Hematopoietic multipotent progenitor cell treated with erythropoietin and hydrocortisone succinate and interleukin-3 and kit ligand, for 15 days (in vitro differentiated cells): ENCODE measurements at regions not wholly inside any gene's neighbourhood (a gene's known extent, or its start where the extent isn't known, plus 50 kb on each side); places are given as distances from the start of the nearest gene placed in this dataset.
"Not testable (repeated sequence)": the region's sequence is repeated elsewhere in the genome, so short reads cannot be mapped to it uniquely, and the experiment has no call there.

Experiments
- DNase-seq: peaks from one replicate; pipeline ENCODE4 v3.0.0-alpha.2; 2015; ENCODE audit warnings: low spot score

DNA sequence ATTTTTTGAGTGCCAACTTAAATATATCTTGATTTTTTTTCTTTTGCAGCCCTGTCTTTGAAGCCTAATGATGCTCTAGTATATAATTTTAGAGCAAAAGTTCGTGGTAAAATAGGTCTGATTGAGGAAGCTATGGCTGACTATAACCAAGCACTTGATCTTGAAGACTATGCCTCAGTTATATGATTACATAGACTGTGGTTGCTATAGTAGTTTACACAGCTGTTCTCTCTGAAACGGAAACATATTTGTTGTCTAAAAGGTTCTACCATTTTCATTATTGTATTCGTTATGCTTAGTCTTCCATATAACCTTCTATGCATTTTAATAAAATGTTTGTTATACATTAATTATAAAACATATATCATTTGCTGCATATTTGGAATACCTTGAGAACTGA lies 246.7 kb downstream of the TTC6 start:
- no peak for DNase-seq

- DNase-seq, result no peak
Observed at GRCh38 chr14:37843954-37844607, 248.7 kb downstream of the TTC6 start.

DNA sequence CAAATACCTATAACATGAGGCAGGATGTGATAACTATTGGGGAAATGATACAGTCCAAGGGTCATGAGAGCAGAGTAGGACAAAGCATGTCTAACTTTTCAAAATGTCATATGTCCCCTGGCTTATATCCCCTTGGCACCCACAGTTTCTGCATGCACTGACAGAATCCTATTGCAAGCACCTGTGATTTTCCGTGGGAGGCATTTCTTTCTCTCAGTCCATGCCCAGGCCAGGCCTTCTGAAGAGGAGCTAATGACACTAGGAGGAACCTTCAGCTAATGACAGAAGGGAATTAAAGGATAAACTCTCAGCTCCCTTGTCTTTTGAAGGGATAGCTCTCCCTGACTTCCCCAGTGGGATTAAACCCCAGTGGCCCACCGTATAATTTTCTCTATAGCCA lies 249.2 kb downstream of the TTC6 start:
- no peak for DNase-seq

GRCh38 chr14:37848985-37849621 lies 253.7 kb downstream of the TTC6 start:
- DNase-seq, result no peak

GRCh38 chr14:37851054-37851453 lies 255.6 kb downstream of the TTC6 start:
- no peak for DNase-seq

GRCh38 chr14:37855871-37856270 lies 260.4 kb downstream of the TTC6 start:
- DNase-seq, result no peak

- DNase-seq, result no peak
Observed at GRCh38 chr14:37857774-37858266, 262.4 kb downstream of the TTC6 start.

DNA sequence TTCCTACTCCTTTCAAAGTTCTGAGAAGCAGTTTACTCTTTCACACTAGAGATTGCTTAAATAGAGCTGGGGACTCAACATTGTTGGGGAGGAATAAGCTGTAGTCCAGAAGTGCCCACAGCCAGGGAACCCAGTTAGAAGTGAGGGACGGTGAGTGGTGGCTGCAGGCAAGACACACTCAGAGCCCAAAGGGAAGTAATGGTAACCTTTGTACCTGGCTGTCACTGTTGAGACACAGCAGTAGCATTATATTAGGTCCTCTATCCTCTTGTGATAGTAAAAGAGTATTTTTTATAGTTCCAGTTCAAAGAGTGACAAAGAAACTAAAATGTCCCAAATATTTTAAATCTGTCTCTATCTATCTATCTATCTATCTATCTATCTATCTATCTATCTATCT lies 263.3 kb downstream of the TTC6 start:
- no peak for DNase-seq

- no peak for DNase-seq
Observed at GRCh38 chr14:37859177-37859576, 263.7 kb downstream of the TTC6 start.

- DNase-seq, result no peak
Observed at GRCh38 chr14:37862263-37862662, 266.8 kb downstream of the TTC6 start.

DNA sequence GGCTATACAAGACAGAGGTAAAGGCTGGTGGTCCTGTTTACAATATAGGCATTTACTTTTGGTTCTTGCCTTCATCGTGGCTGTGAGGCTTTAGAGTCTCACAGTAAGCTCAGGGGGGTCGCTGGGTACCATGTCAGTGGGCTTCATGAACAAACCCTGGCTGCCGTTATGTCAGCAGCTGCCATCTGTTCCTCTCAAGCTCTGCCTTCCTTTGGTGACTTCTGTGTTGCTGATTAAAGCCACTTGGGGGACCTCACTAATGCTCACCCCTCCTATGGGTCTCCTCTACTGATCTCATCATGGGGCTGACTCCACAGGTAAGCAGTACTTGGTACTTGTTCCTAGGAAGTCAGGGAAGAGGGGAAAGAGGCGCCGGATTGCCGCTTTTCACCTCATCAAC lies 268.7 kb downstream of the TTC6 start:
- no peak for DNase-seq

GRCh38 chr14:37864861-37865718 lies 269.7 kb downstream of the TTC6 start:
- DNase-seq, result no peak

DNA sequence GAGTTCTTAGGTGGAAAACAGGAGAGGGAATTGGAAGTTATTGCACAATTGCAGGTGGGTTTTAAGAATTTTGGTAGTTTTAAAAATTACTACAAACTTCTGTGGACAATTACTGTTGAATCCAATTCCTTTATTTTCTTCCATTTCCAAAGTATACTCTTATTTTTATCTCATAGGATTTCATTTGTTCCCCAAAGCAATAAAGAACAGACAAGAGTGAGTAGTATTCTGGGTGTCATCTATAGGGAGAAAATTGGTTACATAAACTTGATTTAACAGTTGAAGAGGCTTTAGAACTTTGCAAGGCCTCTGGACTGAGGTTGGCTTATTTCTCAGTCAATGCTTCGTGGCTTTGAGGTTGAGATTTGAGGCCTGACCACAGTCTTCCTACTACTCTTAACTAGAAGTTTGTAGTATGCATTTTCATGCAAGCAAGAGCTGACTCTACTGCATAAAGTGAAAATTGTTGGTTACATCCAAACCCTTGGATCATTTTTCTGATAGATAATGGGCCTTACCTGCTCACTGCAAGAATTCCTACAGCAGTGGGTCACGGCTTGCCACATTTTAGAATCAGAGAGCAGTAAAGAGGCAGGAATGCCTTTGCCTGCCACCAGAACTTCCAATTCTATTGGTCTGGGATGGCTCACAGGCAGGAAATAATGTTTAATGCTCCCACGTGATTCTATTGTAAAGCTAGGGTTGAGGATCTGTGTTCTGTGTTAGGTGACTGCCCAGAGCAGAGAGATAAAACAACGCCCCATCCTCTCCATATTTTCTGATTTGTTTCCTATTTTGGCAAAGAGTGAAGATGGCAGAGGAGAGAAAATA lies 270.5 kb downstream of the TTC6 start:
- DNase-seq, result no peak

DNA sequence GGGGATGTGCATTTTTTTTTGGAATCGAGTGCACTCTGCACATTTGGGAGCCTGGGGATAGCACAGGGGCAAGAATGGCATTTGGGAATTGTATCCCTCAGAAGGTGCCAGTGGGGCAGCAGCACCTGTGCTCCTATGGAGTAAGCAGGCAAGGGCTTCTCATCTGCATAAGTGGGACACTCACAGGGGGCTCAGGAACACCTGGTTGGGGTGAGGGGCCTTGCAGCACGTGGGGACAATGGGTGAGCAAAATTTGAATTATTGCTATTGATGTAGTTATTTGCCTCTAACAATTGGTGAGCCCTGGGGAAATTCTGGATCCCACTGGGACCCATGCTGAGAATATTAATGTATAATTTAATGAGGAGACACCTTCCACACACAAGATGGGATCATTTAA lies 274.2 kb downstream of the TTC6 start:
- no peak for DNase-seq

DNA sequence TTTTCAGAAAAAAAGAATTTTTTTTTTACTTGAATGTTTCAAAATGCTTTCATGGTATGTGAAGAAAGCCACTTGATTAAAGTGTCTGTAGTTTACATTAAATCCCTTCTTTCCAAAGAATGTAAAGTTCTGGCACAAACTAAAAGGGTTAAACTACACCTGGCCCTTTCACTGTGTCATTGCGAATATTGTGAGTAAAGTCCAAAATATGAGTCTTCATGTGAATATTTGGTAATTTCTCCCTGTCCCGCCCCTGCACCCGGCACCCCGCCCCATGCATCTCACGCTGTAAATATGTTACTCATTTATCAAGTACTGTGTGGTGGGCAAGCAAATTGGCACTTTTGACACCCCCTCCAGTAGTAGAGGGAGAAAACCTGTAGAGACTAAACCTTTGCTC lies 274.7 kb downstream of the TTC6 start:
- no peak for DNase-seq

DNA sequence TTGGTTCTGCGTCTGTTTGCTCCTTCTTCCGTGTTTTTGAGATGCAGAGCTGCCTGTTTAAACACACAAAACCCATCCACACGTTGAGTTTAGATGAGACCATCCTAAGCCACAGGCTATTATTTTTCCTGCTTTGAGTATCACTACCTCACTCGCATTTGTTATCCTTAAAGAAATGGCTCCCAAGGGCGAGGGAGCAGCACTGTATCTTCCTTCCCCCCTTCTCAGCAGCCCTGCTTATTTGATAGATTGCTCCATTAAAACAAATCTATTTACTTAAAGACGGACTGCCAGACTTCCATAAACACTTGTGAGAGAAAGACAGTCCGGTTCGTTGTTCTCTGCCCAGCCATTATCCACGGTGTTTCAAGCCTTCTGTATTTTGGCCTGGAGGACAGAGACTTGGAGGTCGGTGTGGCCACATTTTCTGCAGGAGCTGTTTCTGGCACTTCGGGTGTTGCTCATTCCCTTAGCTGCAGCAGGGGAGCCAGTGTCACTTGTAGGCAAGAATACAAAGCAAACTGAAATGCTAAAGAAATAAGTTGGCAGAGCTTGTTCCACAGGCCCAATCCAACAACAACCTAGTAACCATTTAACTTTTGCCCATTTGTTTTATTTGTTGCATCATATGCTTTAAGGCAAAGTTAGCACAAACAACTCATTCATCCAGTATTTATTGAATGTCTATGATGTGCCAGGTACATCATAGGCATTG lies 275.4 kb downstream of the TTC6 start:
- no peak for DNase-seq

- not testable (repeated sequence) for DNase-seq
Observed at GRCh38 chr14:37874065-37874428, 278.6 kb downstream of the TTC6 start.

DNA sequence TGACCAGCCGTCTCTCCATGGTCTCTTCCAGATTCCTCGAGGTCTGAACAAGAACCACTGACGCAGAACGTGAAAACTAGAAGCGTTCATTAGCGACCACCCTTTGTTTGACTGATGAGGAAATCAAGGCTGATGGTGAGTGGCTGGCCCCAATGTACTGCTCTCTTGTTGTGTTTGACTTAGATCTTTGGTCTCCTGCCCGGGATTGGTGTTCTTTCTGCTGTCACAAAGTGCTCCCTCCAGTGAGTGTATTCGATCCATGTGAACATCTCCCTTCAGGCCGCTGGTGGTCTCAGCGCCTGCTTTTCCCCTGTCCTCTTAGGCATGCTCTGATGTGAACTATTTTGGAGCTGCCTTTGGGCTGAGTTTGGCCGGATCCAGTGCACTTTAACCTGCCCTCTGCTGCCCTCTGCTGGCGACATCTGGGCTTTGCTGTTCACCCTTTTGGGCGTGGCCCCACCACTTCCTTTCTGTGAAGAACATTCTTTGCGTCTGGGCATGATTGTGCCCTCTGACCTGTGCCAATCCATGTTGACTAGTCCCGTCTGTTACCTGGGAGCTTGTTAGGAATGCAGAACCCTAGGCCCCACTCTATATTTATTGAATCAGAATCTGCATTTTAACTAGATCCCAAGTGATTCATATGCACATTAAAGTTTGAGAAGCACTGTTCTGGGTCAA lies 279.1 kb downstream of the TTC6 start:
- peak; percentile 69 for DNase-seq

DNA sequence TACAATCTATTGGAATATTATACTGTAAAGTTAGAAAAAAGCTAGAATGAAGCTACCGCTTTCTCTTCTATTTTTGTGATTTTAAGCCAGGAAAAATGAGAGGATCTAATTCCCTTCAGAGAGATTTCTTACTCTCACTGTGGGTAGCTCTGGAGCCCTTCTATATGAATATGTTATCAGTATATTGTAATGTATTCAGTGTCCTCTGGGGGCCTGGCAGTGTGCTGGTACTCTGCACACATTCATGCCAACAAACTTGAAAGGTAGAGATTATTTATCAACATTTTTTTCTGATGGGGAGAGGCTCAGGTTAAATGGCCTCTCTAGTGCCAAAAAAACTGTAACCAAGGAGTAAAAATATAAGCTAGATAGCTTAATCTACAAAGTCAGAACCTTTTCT lies 292.8 kb downstream of the TTC6 start:
- no peak for DNase-seq

DNA sequence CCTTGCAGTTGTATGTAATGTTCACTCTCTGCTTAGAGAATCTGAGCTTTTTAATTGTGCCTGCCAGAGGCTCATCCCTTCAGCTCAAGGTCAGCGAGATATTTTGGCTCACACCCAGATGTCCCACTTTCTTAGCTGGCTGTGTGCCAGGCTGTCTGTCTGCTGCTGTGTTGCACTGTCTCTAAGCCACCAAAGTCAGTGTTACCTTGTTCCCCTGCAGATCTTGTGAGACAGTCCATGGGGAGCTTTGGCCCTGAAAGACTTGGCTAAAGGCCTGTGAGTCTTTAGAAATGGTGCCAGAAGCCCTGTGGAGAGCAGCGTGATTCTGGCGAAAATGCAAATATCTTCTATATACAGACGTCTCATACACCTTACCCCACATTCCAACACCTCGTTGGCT lies 293.7 kb downstream of the TTC6 start:
- DNase-seq, result no peak

DNA sequence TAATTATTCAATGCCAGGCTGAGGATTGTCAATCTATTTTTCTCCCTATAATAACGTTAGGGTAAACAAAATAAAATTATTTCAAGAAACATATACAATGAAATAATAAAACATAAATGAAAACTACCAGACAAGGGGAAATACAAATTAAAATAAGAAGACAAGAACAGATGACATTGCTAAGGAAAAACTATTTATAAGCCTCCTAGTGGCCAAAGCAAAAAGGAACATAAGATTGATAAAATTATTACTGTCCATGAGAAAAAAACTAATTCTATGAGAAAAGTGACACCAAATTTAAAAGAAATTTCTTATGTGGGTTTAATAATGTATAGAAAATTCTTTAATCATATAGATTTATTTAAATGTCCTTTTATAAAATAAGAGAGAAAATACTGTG lies 294.7 kb downstream of the TTC6 start:
- no peak for DNase-seq
